Stimulated activated CD4-positive, alpha-beta T cell treated with anti-CD3 and anti-CD28 coated beads, Interleukin-2, amount 100 ng/mL, for 24 hours (primary cell): ENCODE measurements at regions not wholly inside any gene's neighbourhood (a gene's known extent, or its start where the extent isn't known, plus 50 kb on each side); places are given as distances from the start of the nearest gene placed in this dataset.

Experiments
- DNase-seq, 2 donors: peaks; one replicate each; pipeline ENCODE4 v3.0.0-alpha.2; 2020

- DNase-seq, result no peak
These were observed 377.7 kb downstream of the NUAK1 start for GRCh38 chr12:105761075-105761474.

GRCh38 chr12:105764216-105764835 lies 374.4 kb downstream of the NUAK1 start:
- DNase-seq, result no peak

- DNase-seq, result no peak
These were observed 373.4 kb downstream of the NUAK1 start for GRCh38 chr12:105765053-105766014.

GRCh38 chr12:105766029-105766428 lies 372.7 kb downstream of the NUAK1 start:
- DNase-seq, result no peak

GRCh38 chr12:105769486-105769885 lies 369.3 kb downstream of the NUAK1 start:
- DNase-seq, result no peak

- no peak for DNase-seq
These were observed 365.3 kb downstream of the NUAK1 start for GRCh38 chr12:105773471-105773870.

- DNase-seq, result no peak
These were observed 364.7 kb downstream of the NUAK1 start for GRCh38 chr12:105774037-105774436.

GRCh38 chr12:105775343-105775742 lies 363.4 kb downstream of the NUAK1 start:
- no peak for DNase-seq

GRCh38 chr12:105783983-105784947 lies 354.5 kb downstream of the NUAK1 start:
- no peak for DNase-seq

GRCh38 chr12:105793421-105793820 lies 345.3 kb downstream of the NUAK1 start:
- DNase-seq, result no peak

- no peak for DNase-seq
These were observed 340.4 kb downstream of the NUAK1 start for GRCh38 chr12:105798256-105798845.

GRCh38 chr12:105799103-105799502 lies 339.7 kb downstream of the NUAK1 start:
- no peak for DNase-seq

GRCh38 chr12:105801351-105801750 lies 337.4 kb downstream of the NUAK1 start:
- no peak for DNase-seq

- DNase-seq, result no peak
These were observed 335.5 kb downstream of the NUAK1 start for GRCh38 chr12:105803292-105803691.

GRCh38 chr12:105804591-105805265 lies 334.0 kb downstream of the NUAK1 start:
- DNase-seq, result no peak

- no peak for DNase-seq
These were observed 332.9 kb downstream of the NUAK1 start for GRCh38 chr12:105805730-105806399.

GRCh38 chr12:105806400-105806770 lies 332.4 kb downstream of the NUAK1 start:
- no peak for DNase-seq

- no peak for DNase-seq
These were observed 326.4 kb downstream of the NUAK1 start for GRCh38 chr12:105812366-105812765.

GRCh38 chr12:105813201-105813600 lies 325.6 kb downstream of the NUAK1 start:
- no peak for DNase-seq

GRCh38 chr12:105814283-105814682 lies 324.5 kb downstream of the NUAK1 start:
- DNase-seq, result no peak

- no peak for DNase-seq
These were observed 319.2 kb downstream of the NUAK1 start for GRCh38 chr12:105819549-105819948.
